GM19372 (cell line): ENCODE measurements at regions not wholly inside any gene's neighbourhood (a gene's known extent, or its start where the extent isn't known, plus 50 kb on each side); places are given as distances from the start of the nearest gene placed in this dataset.

Source experiments
- ATAC-seq: cut with Tn5 transposase; IDR thresholded peaks from one replicate; pipeline ENCODE4 v1.9.1; 2021; ENCODE audit warnings: mild to moderate bottlenecking, low read depth, moderate library complexity; ENCODE audit not compliant: unreplicated experiment

DNA sequence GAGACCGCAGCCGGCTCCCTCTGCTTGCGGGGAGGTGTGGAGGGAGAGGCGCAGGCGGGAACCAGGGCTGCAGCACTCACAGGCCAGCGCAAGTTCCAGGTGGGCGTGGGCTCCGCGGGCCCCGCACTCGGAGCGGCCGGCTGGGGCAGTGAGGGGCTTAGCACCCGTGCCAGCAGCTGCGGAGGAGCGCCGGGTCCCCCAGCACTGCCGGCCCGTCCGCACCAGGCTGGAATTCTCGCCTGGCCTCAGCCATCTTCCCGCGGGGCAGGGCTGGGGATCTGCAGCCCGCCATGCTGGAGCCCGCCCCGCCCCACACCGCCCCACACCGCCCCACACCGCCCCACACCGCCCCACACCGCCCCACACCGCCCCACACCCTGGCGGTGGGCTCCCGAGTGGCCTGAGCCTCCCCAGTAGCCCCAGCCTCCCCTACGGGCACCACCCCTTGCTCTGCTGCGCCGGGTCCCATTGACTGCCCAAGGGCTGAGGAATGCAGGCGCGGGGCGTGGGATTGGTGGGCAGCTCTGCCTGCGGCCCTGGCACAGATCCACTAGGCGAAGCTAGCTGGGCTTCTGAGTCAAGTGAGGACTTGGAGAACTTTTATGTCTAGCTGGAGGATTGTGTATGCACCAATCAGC is 123.9 kb upstream of the MGAT5 start:
- no peak for ATAC-seq

GRCh38 chr2:134131681-134132489 is 122.0 kb upstream of the MGAT5 start:
- no peak for ATAC-seq

- ATAC-seq: no peak
Measured at GRCh38 chr2:134132490-134132857, 121.4 kb upstream of the MGAT5 start.

- no peak for ATAC-seq
Measured at GRCh38 chr2:134133622-134134312, 120.1 kb upstream of the MGAT5 start.

- ATAC-seq: no peak
Measured at GRCh38 chr2:134134313-134134706, 119.6 kb upstream of the MGAT5 start.

GRCh38 chr2:134134827-134135226 is 119.0 kb upstream of the MGAT5 start:
- no peak for ATAC-seq

DNA sequence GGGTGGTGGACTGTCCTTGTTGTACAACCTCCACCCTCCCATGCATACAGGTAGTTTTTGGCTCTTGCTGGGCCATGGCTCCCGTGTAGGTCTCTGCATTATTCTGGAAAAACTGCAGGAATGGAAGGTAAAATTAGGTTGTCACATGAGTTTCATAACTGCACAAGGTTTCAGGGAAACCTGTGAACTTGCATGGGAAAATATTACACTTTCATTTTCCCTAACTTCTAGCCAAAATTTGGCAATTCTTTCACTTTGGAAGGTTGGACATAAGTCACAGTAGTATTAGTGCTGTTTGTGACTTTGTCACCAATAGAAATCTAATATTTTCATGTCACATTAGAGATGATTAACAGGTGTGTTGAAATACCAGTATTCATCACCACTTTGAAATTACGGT is 118.1 kb upstream of the MGAT5 start:
- ATAC-seq: no peak

GRCh38 chr2:134136731-134137130 is 117.1 kb upstream of the MGAT5 start:
- no peak for ATAC-seq

GRCh38 chr2:134137182-134137611 is 116.7 kb upstream of the MGAT5 start:
- ATAC-seq: no peak

- no peak for ATAC-seq
Measured at GRCh38 chr2:134138115-134138514, 115.8 kb upstream of the MGAT5 start.

- no peak for ATAC-seq
Measured at GRCh38 chr2:134139611-134140010, 114.3 kb upstream of the MGAT5 start.

- ATAC-seq: no peak
Measured at GRCh38 chr2:134140251-134140661, 113.6 kb upstream of the MGAT5 start.

DNA sequence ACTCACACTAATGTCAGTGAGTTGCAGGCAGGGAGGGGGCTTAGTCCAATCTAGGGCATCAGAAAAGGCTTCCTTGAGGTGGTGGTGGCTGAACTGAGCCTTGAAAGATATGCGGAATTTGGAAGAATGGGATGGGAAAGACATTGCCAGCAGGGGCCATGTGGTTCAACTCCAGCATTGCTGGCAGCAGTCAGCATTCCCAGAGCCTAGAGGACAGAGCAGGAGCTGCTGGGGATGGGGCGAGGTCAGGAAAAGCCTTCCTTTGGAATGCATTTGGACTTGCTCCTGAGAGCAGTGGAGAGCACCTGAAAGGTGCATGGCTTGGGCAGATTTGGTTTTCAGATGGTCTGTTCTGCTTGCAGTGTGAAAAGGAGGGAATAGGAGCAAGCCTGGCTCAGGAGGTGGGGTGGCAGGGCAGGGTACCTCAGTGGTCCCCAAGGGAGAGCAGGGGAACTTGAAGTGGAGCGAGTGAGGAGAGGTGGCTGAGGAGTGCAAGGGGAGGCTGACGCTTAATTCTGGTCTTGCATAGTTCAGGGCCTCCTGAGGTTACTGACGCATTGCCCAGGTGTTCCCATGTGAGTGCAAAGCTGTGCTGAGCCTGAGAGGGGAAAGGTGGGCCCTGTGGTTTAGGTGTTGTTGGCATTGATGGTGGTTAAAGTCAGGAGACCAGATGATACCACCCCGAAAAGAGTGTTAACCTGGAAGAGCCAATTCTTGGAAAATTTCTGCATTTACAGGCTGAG is 112.1 kb upstream of the MGAT5 start:
- no peak for ATAC-seq

DNA sequence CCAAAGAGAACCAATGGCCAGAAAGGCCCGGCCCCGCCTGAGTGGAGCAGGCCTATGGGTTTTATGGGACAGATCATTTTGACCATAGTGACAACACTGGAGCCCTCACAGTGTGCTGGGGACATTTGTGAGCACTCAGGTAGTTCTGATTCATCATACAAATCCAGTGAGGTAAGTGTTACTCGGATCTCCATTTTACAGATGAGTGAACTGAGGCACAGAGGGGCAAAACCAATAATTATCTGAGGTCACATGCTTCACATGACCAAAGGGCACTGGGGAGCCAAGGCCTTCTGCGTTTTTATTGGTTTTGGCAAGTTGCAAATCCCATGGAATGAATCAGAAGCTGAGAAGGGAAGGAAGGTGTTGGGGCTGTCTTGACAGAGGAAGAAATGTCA is 111.5 kb upstream of the MGAT5 start:
- no peak for ATAC-seq

DNA sequence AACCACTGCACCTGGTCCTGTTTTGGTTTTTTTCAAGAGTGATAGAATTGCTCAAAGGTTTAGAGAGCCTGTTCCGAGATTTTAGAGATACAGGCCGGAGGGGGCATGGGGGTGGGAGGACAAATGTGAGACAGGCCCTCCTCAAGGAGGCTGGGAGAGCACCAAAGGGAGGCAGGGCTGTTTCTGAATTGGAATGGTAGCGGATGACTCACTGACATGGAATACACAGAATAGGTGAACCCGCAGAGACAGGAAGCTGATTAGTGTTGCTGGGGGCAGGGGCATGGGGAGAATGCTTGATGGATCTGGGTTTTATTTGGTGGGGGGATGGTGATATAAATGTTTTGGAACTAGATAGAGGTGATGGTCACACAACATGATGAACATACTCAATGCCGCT is 111.0 kb upstream of the MGAT5 start:
- no peak for ATAC-seq

- ATAC-seq: no peak
Measured at GRCh38 chr2:134143568-134143967, 110.3 kb upstream of the MGAT5 start.

DNA sequence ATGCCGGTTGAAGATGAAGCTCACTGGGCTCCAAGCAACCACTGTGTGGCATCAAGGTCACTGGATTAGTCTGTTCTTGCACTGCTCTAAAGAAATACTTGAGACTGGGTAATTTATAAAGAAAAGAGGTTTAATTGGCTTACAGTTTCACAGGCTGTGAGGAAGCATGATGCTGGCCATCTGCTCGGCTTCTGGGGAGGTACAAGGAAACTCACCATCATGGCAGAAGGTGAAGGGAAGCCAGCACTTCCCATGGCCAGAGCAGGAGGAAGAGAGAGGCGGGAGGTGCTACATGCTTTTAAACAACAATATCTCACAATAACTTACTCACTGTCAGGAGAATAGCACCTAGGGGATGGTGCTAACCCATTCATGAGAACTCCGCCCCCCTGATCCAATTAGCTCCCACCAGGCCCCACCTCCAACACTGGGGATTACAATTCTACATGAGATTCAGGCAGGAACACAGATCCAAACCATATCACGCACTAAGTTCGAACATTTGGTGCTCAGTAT is 109.7 kb upstream of the MGAT5 start:
- ATAC-seq: no peak

DNA sequence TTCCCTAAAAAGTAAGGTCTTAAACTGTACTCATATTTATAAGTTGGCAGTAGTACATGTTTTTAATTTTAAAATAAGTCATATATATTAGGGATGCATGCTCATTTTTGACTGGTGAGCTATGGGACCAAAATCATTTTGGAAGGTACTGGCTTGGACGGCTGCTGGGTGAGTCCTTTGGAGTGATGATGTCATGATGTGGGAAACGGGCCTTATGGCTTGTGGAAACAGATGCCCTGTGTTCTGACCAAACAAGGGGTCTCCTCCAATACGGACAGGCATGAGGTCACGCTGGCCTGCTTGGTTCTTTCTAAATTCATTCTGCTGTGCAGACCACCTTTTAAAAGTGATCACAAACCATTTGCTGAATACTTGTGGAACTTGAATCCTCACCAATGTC is 109.2 kb upstream of the MGAT5 start:
- no peak for ATAC-seq

GRCh38 chr2:134145519-134145918 is 108.4 kb upstream of the MGAT5 start:
- no peak for ATAC-seq

- no peak for ATAC-seq
Measured at GRCh38 chr2:134146161-134146560, 107.7 kb upstream of the MGAT5 start.

GRCh38 chr2:134146620-134147019 is 107.3 kb upstream of the MGAT5 start:
- no peak for ATAC-seq
